Esophagus squamous epithelium (tissue), 5 donors: ENCODE measurements at regions not wholly inside any gene's neighbourhood (a gene's known extent, or its start where the extent isn't known, plus 50 kb on each side); places are given as distances from the start of the nearest gene placed in this dataset.

Source experiments
- DNase-seq: peaks from one replicate; lab custom pipeline; 2025; lab: John Stamatoyannopoulos, UW
- H3K27ac ChIP-seq, 4 donors: fragments of 200-600 bp; sonication (generic); one replicate each; pipeline ENCODE4 v1.5.1; 2016 to 2019; ENCODE audit warnings: mild to moderate bottlenecking in 1 of 4
- H3K27me3 ChIP-seq, 4 donors: fragments of 200-600 bp; sonication (generic); 1 replicate in 3 of 4; 2 replicates in 1 of 4; pipeline versions ENCODE4 v1.5.1 to v1.6.0; 2017 to 2021; ENCODE audit warnings: antibody characterized with exemption in 1 of 4
- H3K36me3 ChIP-seq, 3 donors: fragments of 200-600 bp; sonication (generic); one replicate each; pipeline ENCODE4 v1.5.1; 2016 to 2019
- H3K4me1 ChIP-seq, 3 donors: fragments of 200-600 bp; sonication (generic); one replicate each; pipeline ENCODE4 v1.5.1; 2017 to 2019
- H3K4me3 ChIP-seq, 4 donors: fragments of 200-600 bp; sonication (generic); 1 replicate in 3 of 4; 2 replicates in 1 of 4; pipeline ENCODE4 v1.5.1; 2016 to 2019; ENCODE audit warnings: mild to moderate bottlenecking in 2 of 4, moderate library complexity in 1 of 4
- H3K9me3 ChIP-seq, 3 donors: fragments of 200-600 bp; sonication (generic); one replicate each; pipeline ENCODE4 v1.5.1; 2016 to 2019
- CTCF ChIP-seq, 6 experiments: fragments of 450-650 bp in 4 of 6; fragments of 200-600 bp in 2 of 6; sonication (generic) in 2 of 6; IDR thresholded peaks; one replicate each; pipeline ENCODE4 v1.5.1; 2016 to 2019; ENCODE audit warnings: antibody characterized with exemption in 6 of 6, mild to moderate bottlenecking in 4 of 6, moderate library complexity in 4 of 6
- POLR2A ChIP-seq, 4 donors: fragments of 450-650 bp; IDR thresholded peaks; one replicate each; pipeline ENCODE4 v1.6.1; 2017; ENCODE audit warnings: antibody characterized with exemption in 4 of 4, mild to moderate bottlenecking in 4 of 4, moderate library complexity in 3 of 4
- WGBS, 2 donors: methylation state at CpG; one replicate each; pipeline ENCODE4 v1.1.5; 2018; 5-methylcytosine and 5-hydroxymethylcytosine counted together
- intact Hi-C: fragments of 100-400 bp; cut with DNase I; formaldehyde crosslinking; loops from one replicate; pipeline ENCODE4 v1.15.0; 2022
- donor health status: DM: yes; HTN: yes; CAD: no.

DNA sequence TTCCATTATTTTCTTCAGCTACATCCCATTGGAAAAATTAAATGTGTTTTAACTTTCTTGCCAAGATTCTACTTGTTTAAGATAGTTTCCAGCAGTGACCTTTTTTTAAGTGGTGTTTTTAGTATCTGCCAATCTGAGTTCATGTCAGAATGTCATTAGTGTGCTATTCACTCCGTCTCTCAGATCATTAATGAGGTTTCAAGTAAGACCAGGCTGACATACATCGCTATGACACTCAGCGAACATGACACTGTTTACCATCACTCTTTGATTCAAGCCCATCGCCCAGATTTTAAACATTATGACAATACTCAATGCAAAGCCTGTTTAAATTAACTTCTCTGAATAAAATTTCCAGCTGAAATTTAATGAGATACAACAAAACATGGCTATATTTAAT, 272.0 kb upstream of the KYNU start:
- TF ChIP-seq POLR2A (IDR thresholded peaks at IDR 0.05) (no peak), CTCF (IDR thresholded peaks at IDR 0.05) (no peak)
- no peak for DNase-seq
- Histone ChIP-seq H3K27ac (no peak overlapping the region), H3K27me3 (no peaks in the 10 kb centered on the region), H3K36me3 (no peaks in the 10 kb centered on the region), H3K4me3 (no peak overlapping the region), H3K9me3 (no peaks in the 10 kb centered on the region), H3K4me1 (no peaks in the 10 kb centered on the region)
- 39 to 52% methylated on average over 4 of the region's 4 CpGs for WGBS, 2 donors
- intact Hi-C loops: no loop called here

DNA sequence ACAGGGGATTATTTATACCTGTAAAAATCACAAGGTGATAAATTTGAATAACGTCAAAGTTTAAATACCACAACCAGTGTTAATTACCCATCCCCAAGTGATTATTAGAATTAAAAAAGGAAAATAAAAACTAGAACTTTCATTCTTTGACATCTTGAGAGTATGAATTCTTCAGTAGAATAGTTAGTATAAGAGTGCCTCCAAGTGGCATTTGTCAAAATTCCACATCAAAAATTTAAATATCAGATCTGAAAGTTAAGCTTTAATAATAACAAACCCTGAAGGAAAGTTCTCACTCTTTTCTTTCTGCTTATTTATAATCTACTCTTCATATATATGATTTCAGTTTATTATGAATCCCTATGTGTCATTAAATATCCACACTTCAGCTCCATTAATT, 273.7 kb upstream of the KYNU start:
- H3K27ac ChIP-seq: no peak overlapping the region
- no peaks in the 10 kb centered on the region for H3K36me3 ChIP-seq
- H3K9me3 ChIP-seq: no peaks in the 10 kb centered on the region
- no peaks in the 10 kb centered on the region for H3K27me3 ChIP-seq
- no peak for DNase-seq
- no peaks in the 10 kb centered on the region for H3K4me1 ChIP-seq
- no peak for TF ChIP-seq POLR2A (IDR thresholded peaks at IDR 0.05)
- no peak for TF ChIP-seq CTCF (IDR thresholded peaks at IDR 0.05)
- intact Hi-C loops: no loop called here
- 32 to 38% methylated on average over 1 of the region's 1 CpG for WGBS, 2 donors
- no peak overlapping the region for H3K4me3 ChIP-seq

- H3K4me3 ChIP-seq: no peak overlapping the region
- H3K27me3 ChIP-seq: no peaks in the 10 kb centered on the region
- H3K27ac ChIP-seq: no peak overlapping the region
- DNase-seq: no peak
- TF ChIP-seq CTCF (IDR thresholded peaks at IDR 0.05) (no peak), POLR2A (IDR thresholded peaks at IDR 0.05) (no peak)
- intact Hi-C loops: no loop called here
- no peaks in the 10 kb centered on the region for H3K36me3 ChIP-seq
- no peaks in the 10 kb centered on the region for H3K4me1 ChIP-seq
- no peaks in the 10 kb centered on the region for H3K9me3 ChIP-seq
Observed at GRCh38 chr2:142602418-142602989, 275.0 kb upstream of the KYNU start.

DNA sequence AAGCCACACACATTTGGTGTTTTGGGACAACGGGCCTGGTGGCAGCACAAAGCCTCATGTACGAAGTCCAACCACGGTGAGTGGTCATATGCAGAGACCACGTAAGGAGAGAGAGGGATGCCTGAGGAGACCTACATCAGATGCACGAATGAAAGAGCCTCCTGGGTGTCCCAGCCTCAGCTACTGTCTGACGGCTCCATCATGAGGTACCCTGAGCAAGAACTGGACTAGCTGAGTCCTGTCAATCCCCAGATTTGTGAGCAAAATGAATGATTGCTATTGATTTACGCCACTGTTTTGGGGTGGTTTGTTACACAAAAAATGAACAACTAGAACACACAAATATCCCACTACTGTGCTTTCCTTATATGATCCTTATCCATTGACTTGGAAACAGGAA, 275.7 kb upstream of the KYNU start:
- Histone ChIP-seq H3K9me3 (no peaks in the 10 kb centered on the region), H3K36me3 (no peaks in the 10 kb centered on the region), H3K27me3 (no peaks in the 10 kb centered on the region), H3K27ac (no peak overlapping the region), H3K4me1 (no peaks in the 10 kb centered on the region), H3K4me3 (no peak overlapping the region)
- intact Hi-C loops: no loop called here
- 84 to 87% methylated on average over 7 of the region's 7 CpGs for WGBS, 2 donors
- DNase-seq: no peak
- TF ChIP-seq POLR2A (IDR thresholded peaks at IDR 0.05) (no peak), CTCF (IDR thresholded peaks at IDR 0.05) (no peak)

DNA sequence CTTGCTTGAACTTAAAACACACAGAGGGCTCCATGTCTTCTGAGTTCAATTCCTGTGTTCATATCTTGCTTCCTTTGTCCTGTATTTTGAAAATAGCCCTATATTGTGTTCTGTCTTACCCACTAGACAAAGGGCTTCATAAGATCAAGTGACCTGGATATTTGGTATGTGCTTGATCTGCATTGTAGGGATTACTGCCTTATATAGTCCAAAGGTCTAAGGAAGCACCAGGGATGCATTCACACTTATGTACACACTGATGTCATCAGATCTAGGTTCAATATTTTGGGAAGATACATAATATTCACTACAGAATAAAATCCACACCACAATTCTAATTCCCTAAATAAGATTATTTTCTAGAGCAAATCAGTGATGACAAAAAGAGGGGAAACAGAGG, 278.0 kb upstream of the KYNU start:
- Histone ChIP-seq H3K4me1 (no peaks in the 10 kb centered on the region), H3K36me3 (no peaks in the 10 kb centered on the region), H3K27me3 (no peaks in the 10 kb centered on the region), H3K4me3 (no peak overlapping the region), H3K27ac (no peak overlapping the region), H3K9me3 (no peaks in the 10 kb centered on the region)
- DNase-seq: no peak
- intact Hi-C loops: no loop called here
- TF ChIP-seq CTCF (IDR thresholded peaks at IDR 0.05) (no peak), POLR2A (IDR thresholded peaks at IDR 0.05) (no peak)
